ENCODE measurements at regions not wholly inside any gene's neighbourhood (a gene's known extent, or its start where the extent isn't known, plus 50 kb on each side); places are given as distances from the start of the nearest gene placed in this dataset.

- no peak for TF ChIP-seq CTCF (IDR thresholded peaks at IDR 0.05; ENCODE audit: extremely low read depth, insufficient read depth, missing control alignments)
- in situ Hi-C loops (cut with MboI; ENCODE audit: low pct_unique_long_range_greater_than_20kb, low sequenced_read_pairs, unreplicated experiment): no loop called here
- DNase-seq (ENCODE audit: low spot score): no peak
Measured at GRCh38 chr18:41789001-41789400, 166.0 kb upstream of the PIK3C3 start.

GRCh38 chr18:41783879-41784278 is 171.2 kb upstream of the PIK3C3 start:
- in situ Hi-C loops (cut with MboI; ENCODE audit: low pct_unique_long_range_greater_than_20kb, low sequenced_read_pairs, unreplicated experiment): no loop called here
- no peak for DNase-seq (ENCODE audit: low spot score)
- TF ChIP-seq CTCF (IDR thresholded peaks at IDR 0.05; ENCODE audit: extremely low read depth, insufficient read depth, missing control alignments): no peak

GRCh38 chr18:41783065-41783818 is 171.8 kb upstream of the PIK3C3 start:
- in situ Hi-C loops (cut with MboI; ENCODE audit: low pct_unique_long_range_greater_than_20kb, low sequenced_read_pairs, unreplicated experiment): no loop called here
- no peak for TF ChIP-seq CTCF (IDR thresholded peaks at IDR 0.05; ENCODE audit: extremely low read depth, insufficient read depth, missing control alignments)
- DNase-seq (ENCODE audit: low spot score): no peak

- TF ChIP-seq CTCF (IDR thresholded peaks at IDR 0.05; ENCODE audit: extremely low read depth, insufficient read depth, missing control alignments): no peak
- DNase-seq (ENCODE audit: low spot score): no peak
- in situ Hi-C loops (cut with MboI; ENCODE audit: low pct_unique_long_range_greater_than_20kb, low sequenced_read_pairs, unreplicated experiment): no loop called here
Measured at GRCh38 chr18:41771973-41772372, 183.1 kb upstream of the PIK3C3 start.

GRCh38 chr18:41769265-41769664 is 185.8 kb upstream of the PIK3C3 start:
- DNase-seq (ENCODE audit: low spot score): no peak
- in situ Hi-C loops (cut with MboI; ENCODE audit: low pct_unique_long_range_greater_than_20kb, low sequenced_read_pairs, unreplicated experiment): no loop called here
- no peak for TF ChIP-seq CTCF (IDR thresholded peaks at IDR 0.05; ENCODE audit: extremely low read depth, insufficient read depth, missing control alignments)

GRCh38 chr18:41768467-41768866 is 186.6 kb upstream of the PIK3C3 start:
- no peak for TF ChIP-seq CTCF (IDR thresholded peaks at IDR 0.05; ENCODE audit: extremely low read depth, insufficient read depth, missing control alignments)
- in situ Hi-C loops (cut with MboI; ENCODE audit: low pct_unique_long_range_greater_than_20kb, low sequenced_read_pairs, unreplicated experiment): no loop called here
- no peak for DNase-seq (ENCODE audit: low spot score)
